Spleen (tissue), 7 donors: ENCODE measurements at regions not wholly inside any gene's neighbourhood (a gene's known extent, or its start where the extent isn't known, plus 50 kb on each side); places are given as distances from the start of the nearest gene placed in this dataset.

ENCODE experiments used
- POLR2A ChIP-seq, 3 donors: fragments of 450-650 bp; IDR thresholded peaks; one replicate each; pipeline ENCODE4 v1.5.1; 2017; ENCODE audit warnings: antibody characterized with exemption in 3 of 3, mild to moderate bottlenecking in 1 of 3
- POLR2AphosphoS5 ChIP-seq, 3 donors: sonication (generic); formaldehyde crosslinking; IDR thresholded peaks; one replicate each; pipeline ENCODE4 v1.5.1; 2017; ENCODE audit warnings: antibody characterized with exemption in 3 of 3
- TF ChIP-seq, protein P1 (sequence below), 11 experiments: fragments of 200-600 bp in 7 of 11; fragments of 450-650 bp in 4 of 11; sonication (generic) in 4 of 11; IDR thresholded peaks in 8 of 11; conservative IDR thresholded peaks in 3 of 11; 1 replicate in 7 of 11; 2 replicates in 4 of 11; pipeline versions ENCODE4 v1.4.0 to v1.8.0; 2016 to 2021; ENCODE audit warnings: antibody characterized with exemption in 11 of 11, inconsistent platforms in 4 of 11, mild to moderate bottlenecking in 1 of 11
- donor health status: DM: no; HTN: no; CAD: no; lungs with moderate emphysema.
- donor health status: DM: no; HTN: no; CAD: no.
- donor health status: DM: no; HTN: no; CAD: no.

GRCh38 chr6:15879371-15880261, 216.8 kb upstream of the DTNBP1 start:
- TF ChIP-seq, protein P1, sequence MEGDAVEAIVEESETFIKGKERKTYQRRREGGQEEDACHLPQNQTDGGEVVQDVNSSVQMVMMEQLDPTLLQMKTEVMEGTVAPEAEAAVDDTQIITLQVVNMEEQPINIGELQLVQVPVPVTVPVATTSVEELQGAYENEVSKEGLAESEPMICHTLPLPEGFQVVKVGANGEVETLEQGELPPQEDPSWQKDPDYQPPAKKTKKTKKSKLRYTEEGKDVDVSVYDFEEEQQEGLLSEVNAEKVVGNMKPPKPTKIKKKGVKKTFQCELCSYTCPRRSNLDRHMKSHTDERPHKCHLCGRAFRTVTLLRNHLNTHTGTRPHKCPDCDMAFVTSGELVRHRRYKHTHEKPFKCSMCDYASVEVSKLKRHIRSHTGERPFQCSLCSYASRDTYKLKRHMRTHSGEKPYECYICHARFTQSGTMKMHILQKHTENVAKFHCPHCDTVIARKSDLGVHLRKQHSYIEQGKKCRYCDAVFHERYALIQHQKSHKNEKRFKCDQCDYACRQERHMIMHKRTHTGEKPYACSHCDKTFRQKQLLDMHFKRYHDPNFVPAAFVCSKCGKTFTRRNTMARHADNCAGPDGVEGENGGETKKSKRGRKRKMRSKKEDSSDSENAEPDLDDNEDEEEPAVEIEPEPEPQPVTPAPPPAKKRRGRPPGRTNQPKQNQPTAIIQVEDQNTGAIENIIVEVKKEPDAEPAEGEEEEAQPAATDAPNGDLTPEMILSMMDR (IDR thresholded peaks at IDR 0.05 in 8 of 11, conservative IDR thresholded peaks at IDR 0.05 in 3 of 11): no peak
- TF ChIP-seq POLR2A (IDR thresholded peaks at IDR 0.05) (no peak), POLR2AphosphoS5 (IDR thresholded peaks at IDR 0.05) (peak in 2 of 3 donors; percentile 63 to 76)
